Endothelial cell of umbilical vein (primary cell): ENCODE measurements at regions not wholly inside any gene's neighbourhood (a gene's known extent, or its start where the extent isn't known, plus 50 kb on each side); places are given as distances from the start of the nearest gene placed in this dataset.

Experiments used
- BruUV-seq: library from RNA; stranded (reverse); fragments of 400-500 nt; replicated peaks from 2 replicates; lab custom pipeline; 2021; lab: Mats Ljungman, UMichigan
- CTCF ChIA-PET: fragments of 300-600, 350-600 bp; sonication (Branson Sonifier 250); formaldehyde crosslinking; loops from one replicate; lab custom pipeline; 2021; ENCODE audit warnings: antibody characterized with exemption, inconsistent platforms; lab: Charles Lee
- POLR2A ChIA-PET: fragments of 300-600, 350-600 bp; sonication (Branson Sonifier 250); formaldehyde crosslinking; loops from one replicate; lab custom pipeline; 2021; ENCODE audit warnings: antibody characterized with exemption, inconsistent platforms; lab: Charles Lee
- DNase-seq: peaks from one replicate; pipeline ENCODE4 v3.0.0-alpha.2; 2011; ENCODE audit warnings: low read depth, low spot score
- FAIRE-seq: peaks from 2 replicates; lab custom pipeline; 2011; peaks lifted over from hg19 to GRCh38; lab: Jason Lieb, UNC
- H2AFZ ChIP-seq: 2 replicates; pipeline ENCODE4 v1.6.0; 2012; ENCODE audit warnings: low read depth, low read length, control low read depth, inconsistent platforms
- H3K27ac ChIP-seq: 2 replicates; pipeline ENCODE4 v1.5.1; 2011; ENCODE audit warnings: low read depth, mild to moderate bottlenecking, control low read depth, low read length, moderate library complexity; ENCODE audit not compliant: insufficient read depth
- H3K27me3 ChIP-seq, 2 experiments: 2 replicates each; pipeline versions ENCODE4 v1.6.0 to v1.6.1; 2011; ENCODE audit warnings: low read length in 2 of 2, mixed read lengths in 1 of 2; ENCODE audit not compliant: control insufficient read depth in 2 of 2, insufficient read depth in 2 of 2
- H3K36me3 ChIP-seq, 2 experiments: 2 replicates in 1 of 2; 3 replicates in 1 of 2; pipeline ENCODE4 v1.5.1; 2011; ENCODE audit warnings: low read length in 2 of 2, mild to moderate bottlenecking in 1 of 2, moderate library complexity in 1 of 2; ENCODE audit not compliant: control insufficient read depth in 2 of 2, insufficient read depth in 2 of 2; ENCODE audit errors: extremely low read depth in 1 of 2
- H3K4me1 ChIP-seq: 3 replicates; pipeline ENCODE4 v1.5.1; 2011; ENCODE audit warnings: mild to moderate bottlenecking, low read length; ENCODE audit not compliant: control insufficient read depth, insufficient read depth; ENCODE audit errors: extremely low read depth
- H3K4me2 ChIP-seq: 2 replicates; pipeline ENCODE4 v1.6.1; 2011; ENCODE audit warnings: low read length, control low read depth, mixed read lengths; ENCODE audit not compliant: insufficient read depth
- H3K4me3 ChIP-seq, 3 experiments: fragments of 200-600 bp in 1 of 3; sonication (generic), shearing (Covaris generic) in 1 of 3; replicated peaks in 1 of 3; 2 replicates each; pipeline ENCODE4 v1.5.1; 2011 to 2016; ENCODE audit warnings: control low read depth in 3 of 3, low read length in 3 of 3, mild to moderate bottlenecking in 2 of 3, inconsistent platforms in 1 of 3, low read depth in 1 of 3, moderate library complexity in 1 of 3; ENCODE audit not compliant: insufficient read depth in 1 of 3
- H3K79me2 ChIP-seq: 2 replicates; pipeline ENCODE4 v1.6.0; 2012; ENCODE audit warnings: low read length, inconsistent platforms; ENCODE audit not compliant: control insufficient read depth, insufficient read depth
- H3K9ac ChIP-seq: replicated peaks from 2 replicates; pipeline ENCODE3; 2011; ENCODE audit warnings: low read length, control low read depth; ENCODE audit not compliant: insufficient read depth; ENCODE audit errors: extremely low read depth
- H3K9me1 ChIP-seq: replicated peaks from 3 replicates; pipeline ENCODE4 v1.6.0; 2011; ENCODE audit warnings: mild to moderate bottlenecking, low read length; ENCODE audit not compliant: control insufficient read depth, insufficient read depth; ENCODE audit errors: extremely low read depth
- H3K9me3 ChIP-seq: replicated peaks from 2 replicates; pipeline ENCODE4 v1.5.1; 2012; ENCODE audit warnings: low read length, inconsistent platforms; ENCODE audit not compliant: control insufficient read depth, insufficient read depth
- H4K20me1 ChIP-seq: replicated peaks from 2 replicates; pipeline ENCODE3; 2011; ENCODE audit warnings: mild to moderate bottlenecking, low read length; ENCODE audit not compliant: control insufficient read depth, insufficient read depth; ENCODE audit errors: extremely low read depth
- EZH2 ChIP-seq: IDR thresholded peaks from 2 replicates; pipeline ENCODE4 v1.6.1; 2012; ENCODE audit warnings: borderline replicate concordance, low read depth, mild to moderate bottlenecking, moderate library complexity, low read length, inconsistent platforms; ENCODE audit not compliant: severe bottlenecking
- FOS ChIP-seq: IDR thresholded peaks from 2 replicates; pipeline ENCODE4 v1.6.1; 2011; ENCODE audit warnings: mild to moderate bottlenecking, low read length, moderate library complexity, borderline replicate concordance; ENCODE audit not compliant: insufficient read depth
- GATA2 ChIP-seq: IDR thresholded peaks from 2 replicates; pipeline ENCODE4 v1.7.0; 2011; ENCODE audit warnings: low read depth, mild to moderate bottlenecking, moderate library complexity, mixed read lengths, low read length; ENCODE audit not compliant: insufficient read length, insufficient read depth
- JUN ChIP-seq: IDR thresholded peaks from 2 replicates; pipeline ENCODE4 v1.6.1; 2011; ENCODE audit warnings: borderline replicate concordance, low read depth; ENCODE audit not compliant: insufficient read length, insufficient read depth
- MYC ChIP-seq: IDR thresholded peaks from one replicate; pipeline ENCODE4 v1.6.1; 2011; ENCODE audit warnings: mild to moderate bottlenecking, low read depth, low read length
- POLR2A ChIP-seq: IDR thresholded peaks from 2 replicates; pipeline ENCODE4 v1.6.1; 2012; ENCODE audit warnings: low read depth, mild to moderate bottlenecking, control low read depth, low read length
- POLR2AphosphoS5 ChIP-seq: IDR thresholded peaks from 2 replicates; pipeline ENCODE4 v1.6.1; 2012; ENCODE audit warnings: low read depth, mild to moderate bottlenecking, control low read depth, low read length, moderate library complexity; ENCODE audit not compliant: insufficient read depth
- dilution Hi-C: fragments of 300-500 bp; cut with MboI; formaldehyde crosslinking; loops from one replicate; pipeline ENCODE4 v1.15.0; 2019; ENCODE audit warnings: low sequenced_read_pairs; ENCODE audit not compliant: extremely low pct_ligation_motif_present
- intact Hi-C: fragments of 100-400 bp; cut with micrococcal nuclease; formaldehyde crosslinking; loops from one replicate; pipeline ENCODE4 v1.10.0; 2022
- TF ChIP-seq, protein P1 (sequence below): IDR thresholded peaks from 2 replicates; pipeline ENCODE4 v1.6.1; 2011; ENCODE audit not compliant: insufficient read depth, insufficient read length
- TF ChIP-seq, protein P2 (sequence below), 2 donors: IDR thresholded peaks; 1 replicate in 1 of 2; 2 replicates in 1 of 2; pipeline ENCODE4 v1.5.1; 2011; ENCODE audit warnings: low read length in 2 of 2, mild to moderate bottlenecking in 2 of 2, moderate library complexity in 2 of 2, control low read depth in 1 of 2, inconsistent platforms in 1 of 2, low read depth in 1 of 2; ENCODE audit not compliant: insufficient read depth in 1 of 2; ENCODE audit errors: extremely low read depth in 1 of 2

GRCh38 chr21:16578912-16579311 is 849.1 kb downstream of the USP25 start:
- CTCF ChIA-PET: interaction anchor here (0.9 to 1.8 kb wide), 3 partner anchors 8 to 17 kb away, joined by 3 to 7 read pairs (median 4); no protein-coding TSS in a partner anchor
- BruUV-seq: no TSS peak
- Histone ChIP-seq H3K9me1 (no peaks in the 10 kb centered on the region), H3K4me3 (no peak overlapping the region), H3K27me3 (no peaks in the 10 kb centered on the region), H3K27ac (no peak overlapping the region), H3K4me1 (peaks cover 9% of the 10 kb centered on the region), H4K20me1 (no peaks in the 10 kb centered on the region), H3K79me2 (no peaks in the 10 kb centered on the region), H3K36me3 (no peaks in the 10 kb centered on the region), H3K9ac (no peak overlapping the region), H3K9me3 (no peaks in the 10 kb centered on the region), H2AFZ (no peak overlapping the region), H3K4me2 (no peak overlapping the region)
- DNase-seq: no peak
- POLR2A ChIA-PET: no interaction called here
- TF ChIP-seq POLR2A (no peak), EZH2 (no peak), MYC (no peak), JUN (no peak), POLR2AphosphoS5 (no peak), FOS (no peak), GATA2 (no peak)
- TF ChIP-seq, protein P1, sequence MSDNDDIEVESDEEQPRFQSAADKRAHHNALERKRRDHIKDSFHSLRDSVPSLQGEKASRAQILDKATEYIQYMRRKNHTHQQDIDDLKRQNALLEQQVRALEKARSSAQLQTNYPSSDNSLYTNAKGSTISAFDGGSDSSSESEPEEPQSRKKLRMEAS: no peak
- TF ChIP-seq, protein P2, sequence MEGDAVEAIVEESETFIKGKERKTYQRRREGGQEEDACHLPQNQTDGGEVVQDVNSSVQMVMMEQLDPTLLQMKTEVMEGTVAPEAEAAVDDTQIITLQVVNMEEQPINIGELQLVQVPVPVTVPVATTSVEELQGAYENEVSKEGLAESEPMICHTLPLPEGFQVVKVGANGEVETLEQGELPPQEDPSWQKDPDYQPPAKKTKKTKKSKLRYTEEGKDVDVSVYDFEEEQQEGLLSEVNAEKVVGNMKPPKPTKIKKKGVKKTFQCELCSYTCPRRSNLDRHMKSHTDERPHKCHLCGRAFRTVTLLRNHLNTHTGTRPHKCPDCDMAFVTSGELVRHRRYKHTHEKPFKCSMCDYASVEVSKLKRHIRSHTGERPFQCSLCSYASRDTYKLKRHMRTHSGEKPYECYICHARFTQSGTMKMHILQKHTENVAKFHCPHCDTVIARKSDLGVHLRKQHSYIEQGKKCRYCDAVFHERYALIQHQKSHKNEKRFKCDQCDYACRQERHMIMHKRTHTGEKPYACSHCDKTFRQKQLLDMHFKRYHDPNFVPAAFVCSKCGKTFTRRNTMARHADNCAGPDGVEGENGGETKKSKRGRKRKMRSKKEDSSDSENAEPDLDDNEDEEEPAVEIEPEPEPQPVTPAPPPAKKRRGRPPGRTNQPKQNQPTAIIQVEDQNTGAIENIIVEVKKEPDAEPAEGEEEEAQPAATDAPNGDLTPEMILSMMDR (IDR thresholded peaks at IDR 0.05; ENCODE audit: extremely low read depth in 1 of 2, insufficient read depth in 1 of 2, low read depth in 1 of 2, low read length in 2 of 2): no peak
- dilution Hi-C loops (no loop called here), intact Hi-C loops (no loop called here)
- no peak for FAIRE-seq
